Astrocyte (in vitro differentiated cells and primary cell): ENCODE measurements at regions not wholly inside any gene's neighbourhood (a gene's known extent, or its start where the extent isn't known, plus 50 kb on each side); places are given as distances from the start of the nearest gene placed in this dataset.

Experiments used
- CTCF ChIP-seq: IDR thresholded peaks from 2 replicates; pipeline ENCODE4 v1.5.1; 2011; ENCODE audit warnings: low read depth, mild to moderate bottlenecking, inconsistent platforms, low read length, moderate library complexity; ENCODE audit not compliant: insufficient read depth
- EZH2 ChIP-seq: IDR thresholded peaks from 2 replicates; pipeline ENCODE4 v1.6.1; 2012; ENCODE audit warnings: mild to moderate bottlenecking, low read length, inconsistent platforms; ENCODE audit not compliant: insufficient read depth

GRCh38 chr5:93057311-93057710, 523.7 kb downstream of the NR2F1-AS1 start:
- TF ChIP-seq CTCF (no peak), EZH2 (no peak)
